GM21360 (cell line): ENCODE measurements at regions not wholly inside any gene's neighbourhood (a gene's known extent, or its start where the extent isn't known, plus 50 kb on each side); places are given as distances from the start of the nearest gene placed in this dataset.
"Not testable (repeated sequence)": the region's sequence is repeated elsewhere in the genome, so short reads cannot be mapped to it uniquely, and the experiment has no call there.

Experiments used
- ATAC-seq: cut with Tn5 transposase; IDR thresholded peaks from one replicate; pipeline ENCODE4 v1.9.1; 2021; ENCODE audit warnings: mild to moderate bottlenecking, moderate library complexity; ENCODE audit not compliant: unreplicated experiment

DNA sequence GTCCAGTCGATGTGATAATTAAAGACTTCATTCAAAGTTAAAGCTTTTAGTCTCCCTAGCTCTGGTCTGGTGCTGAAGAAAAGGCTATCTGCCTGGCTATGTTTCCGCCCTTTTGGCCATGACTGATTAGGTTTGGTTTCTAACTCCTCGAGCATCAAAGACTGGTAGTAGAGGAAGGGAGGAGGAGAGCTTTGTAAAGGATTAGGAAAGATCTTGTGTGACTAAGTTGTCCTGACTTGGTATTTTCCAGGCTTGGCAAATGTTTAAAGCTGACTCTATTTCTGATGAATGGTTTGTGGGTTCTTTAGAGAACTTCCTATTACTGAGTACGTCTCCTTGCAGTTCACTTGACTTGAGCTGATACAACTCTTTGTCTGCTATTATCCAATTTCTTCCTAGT, 312.9 kb downstream of the GJA1 start:
- no peak for ATAC-seq

DNA sequence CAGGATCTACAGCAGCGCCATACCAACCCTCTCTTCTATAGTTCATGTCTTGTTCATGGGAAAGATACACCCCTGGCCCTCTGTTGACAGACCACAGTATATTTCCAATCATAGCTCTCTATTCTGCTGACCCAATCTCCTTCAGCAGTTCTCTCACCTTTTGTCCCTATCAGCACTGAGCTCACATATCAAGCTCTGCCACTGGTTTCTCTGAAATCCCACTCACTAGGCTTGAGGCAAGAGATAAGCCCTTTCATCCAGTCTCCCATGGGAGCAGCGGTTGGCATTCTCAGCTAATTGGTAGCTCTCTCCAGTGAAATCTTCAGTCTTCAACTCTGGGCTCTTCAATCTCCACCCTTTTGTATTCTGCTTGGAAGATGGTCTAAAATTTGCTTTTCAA, 313.4 kb downstream of the GJA1 start:
- no peak for ATAC-seq

DNA sequence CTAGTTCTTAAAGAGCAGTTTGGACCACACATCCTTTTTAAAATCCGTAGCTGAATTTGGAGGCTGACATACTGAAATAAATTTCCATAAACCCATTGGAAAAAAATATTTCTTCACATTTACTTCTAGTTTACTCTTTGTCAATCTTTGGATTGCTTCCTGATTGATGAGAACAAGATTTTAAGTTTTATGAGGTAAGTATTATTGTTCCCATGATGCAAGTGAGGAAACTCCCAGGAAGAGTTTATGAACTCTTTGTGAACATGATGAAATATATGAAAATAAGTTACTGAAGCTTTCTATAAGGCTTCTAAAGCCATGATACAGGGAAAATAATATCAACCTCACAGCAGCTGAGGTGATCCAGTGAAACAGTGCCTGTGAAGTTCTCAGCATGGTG, 320.0 kb downstream of the GJA1 start:
- no peak for ATAC-seq

GRCh38 chr6:121756666-121757065, 321.2 kb downstream of the GJA1 start:
- no peak for ATAC-seq

DNA sequence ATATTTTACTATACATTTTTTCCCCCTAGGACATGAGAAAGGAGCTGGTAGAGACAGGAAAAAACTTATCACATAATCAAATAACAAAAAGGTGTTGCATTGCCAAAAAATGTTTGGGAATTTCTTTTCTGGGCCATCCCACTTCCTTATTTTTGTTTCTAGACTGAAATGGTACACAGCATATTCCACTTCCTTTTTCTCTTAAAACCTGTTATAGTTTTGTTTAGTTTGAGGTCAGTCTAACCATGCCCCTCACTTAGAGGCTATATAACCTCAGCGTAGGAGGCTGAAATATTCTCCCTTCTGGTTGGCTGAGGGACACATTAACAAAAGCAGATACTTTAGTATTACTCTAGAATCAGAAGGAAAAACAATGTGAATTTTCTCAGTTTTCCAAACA, 323.9 kb downstream of the GJA1 start:
- peak; percentile 54 for ATAC-seq

DNA sequence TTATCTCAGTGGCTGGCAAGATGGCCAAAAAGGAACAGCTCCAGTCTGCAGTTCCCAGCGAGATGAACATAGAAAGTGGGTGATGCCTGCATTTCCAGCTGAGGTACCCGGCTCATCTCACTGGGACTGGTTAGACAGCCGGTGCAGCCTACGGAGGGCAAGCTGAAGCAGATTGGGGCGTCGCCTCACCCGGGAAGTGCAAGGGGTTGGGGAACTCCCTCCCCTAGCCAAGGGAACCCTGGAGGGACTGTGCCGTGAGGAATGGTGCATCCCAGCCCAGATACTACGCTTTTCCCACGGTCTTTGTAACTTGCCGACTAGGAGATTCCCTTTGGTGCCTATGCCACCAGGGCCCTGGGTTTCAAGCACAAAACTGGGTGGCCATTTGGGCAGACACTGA, 324.7 kb downstream of the GJA1 start:
- ATAC-seq: no peak

DNA sequence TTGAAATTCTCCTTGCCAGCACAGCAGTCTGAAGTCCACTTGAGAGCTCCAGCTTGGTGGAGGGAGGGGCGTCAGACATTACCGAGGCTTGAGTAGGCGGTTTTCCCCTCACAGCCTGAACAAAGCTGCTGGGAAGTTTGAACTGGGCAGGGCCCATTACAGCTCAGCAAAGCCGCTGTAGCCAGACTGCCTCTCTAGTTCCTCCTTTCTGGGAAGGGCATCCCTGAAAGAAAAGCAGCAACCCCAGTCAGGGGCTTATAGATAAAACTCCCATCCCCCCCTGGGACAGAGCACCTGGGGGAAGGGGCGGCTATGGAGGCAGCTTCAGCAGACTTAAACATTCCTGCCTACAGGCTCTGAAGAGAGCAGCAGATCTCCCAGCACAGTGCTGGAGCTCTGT, 325.3 kb downstream of the GJA1 start:
- no peak for ATAC-seq

- peak; percentile 85 for ATAC-seq
Observed at GRCh38 chr6:121764493-121764892, 329.0 kb downstream of the GJA1 start.

DNA sequence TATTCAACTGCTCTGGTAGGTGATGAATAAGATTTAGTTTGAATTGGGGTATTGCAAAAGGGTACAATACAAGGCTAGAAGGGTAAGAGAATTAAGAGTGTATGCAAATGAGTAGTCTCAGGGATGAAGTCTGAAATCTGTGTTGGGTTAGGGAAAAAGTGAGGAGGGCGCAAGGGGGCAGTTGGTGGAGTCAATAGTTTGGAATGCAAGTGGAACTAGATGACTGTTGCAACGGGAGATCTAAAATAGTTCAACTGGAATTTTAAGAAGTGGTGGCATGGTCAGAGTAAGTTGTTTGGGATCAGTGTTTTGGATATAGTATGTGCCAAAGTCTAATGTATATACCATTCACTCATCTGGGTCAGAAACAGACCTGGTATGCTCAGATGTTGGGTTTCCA, 329.6 kb downstream of the GJA1 start:
- ATAC-seq: no peak

DNA sequence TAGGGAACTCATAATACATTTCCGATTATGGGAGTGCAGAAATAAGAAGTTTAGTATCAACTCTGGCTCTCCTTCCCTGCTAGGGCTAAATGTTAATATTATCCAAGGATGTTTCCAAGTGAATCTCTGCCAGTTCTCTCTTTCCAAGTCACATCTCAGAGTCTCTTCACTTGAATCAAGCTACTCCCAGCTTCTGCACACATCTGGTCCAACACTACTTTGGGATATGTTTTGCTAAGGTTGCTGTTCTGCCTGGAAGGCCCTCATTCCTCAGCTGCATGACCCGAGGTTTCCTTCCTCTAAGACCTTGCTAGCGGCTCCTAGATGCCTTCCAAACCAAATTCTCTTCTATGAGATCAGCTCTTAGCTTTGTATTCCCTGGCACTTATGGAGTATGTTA, 331.8 kb downstream of the GJA1 start:
- ATAC-seq: no peak

DNA sequence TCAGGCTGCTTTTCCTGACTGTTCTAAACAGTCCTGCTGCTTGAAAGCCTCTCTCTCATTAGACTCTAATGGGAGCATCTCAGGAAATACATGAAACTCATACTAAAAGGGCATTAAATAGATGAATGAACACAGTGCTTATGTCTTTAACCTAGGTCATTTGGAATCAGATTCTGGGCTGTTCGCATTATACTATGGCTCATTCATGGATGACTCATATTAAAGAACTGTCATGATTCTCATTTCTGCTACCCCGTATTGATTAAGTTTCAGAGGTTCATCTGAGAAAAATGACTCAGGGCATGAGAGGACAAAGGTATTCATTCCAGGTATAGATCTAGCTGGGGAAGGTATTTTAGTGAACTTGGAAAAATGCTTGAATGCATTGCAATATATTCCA, 335.5 kb downstream of the GJA1 start:
- ATAC-seq: peak; percentile 47

GRCh38 chr6:121771937-121772720, 336.7 kb downstream of the GJA1 start:
- no peak for ATAC-seq

GRCh38 chr6:121776054-121776453, 340.6 kb downstream of the GJA1 start:
- ATAC-seq: no peak

GRCh38 chr6:121780325-121781321, 345.2 kb downstream of the GJA1 start:
- ATAC-seq: no peak

DNA sequence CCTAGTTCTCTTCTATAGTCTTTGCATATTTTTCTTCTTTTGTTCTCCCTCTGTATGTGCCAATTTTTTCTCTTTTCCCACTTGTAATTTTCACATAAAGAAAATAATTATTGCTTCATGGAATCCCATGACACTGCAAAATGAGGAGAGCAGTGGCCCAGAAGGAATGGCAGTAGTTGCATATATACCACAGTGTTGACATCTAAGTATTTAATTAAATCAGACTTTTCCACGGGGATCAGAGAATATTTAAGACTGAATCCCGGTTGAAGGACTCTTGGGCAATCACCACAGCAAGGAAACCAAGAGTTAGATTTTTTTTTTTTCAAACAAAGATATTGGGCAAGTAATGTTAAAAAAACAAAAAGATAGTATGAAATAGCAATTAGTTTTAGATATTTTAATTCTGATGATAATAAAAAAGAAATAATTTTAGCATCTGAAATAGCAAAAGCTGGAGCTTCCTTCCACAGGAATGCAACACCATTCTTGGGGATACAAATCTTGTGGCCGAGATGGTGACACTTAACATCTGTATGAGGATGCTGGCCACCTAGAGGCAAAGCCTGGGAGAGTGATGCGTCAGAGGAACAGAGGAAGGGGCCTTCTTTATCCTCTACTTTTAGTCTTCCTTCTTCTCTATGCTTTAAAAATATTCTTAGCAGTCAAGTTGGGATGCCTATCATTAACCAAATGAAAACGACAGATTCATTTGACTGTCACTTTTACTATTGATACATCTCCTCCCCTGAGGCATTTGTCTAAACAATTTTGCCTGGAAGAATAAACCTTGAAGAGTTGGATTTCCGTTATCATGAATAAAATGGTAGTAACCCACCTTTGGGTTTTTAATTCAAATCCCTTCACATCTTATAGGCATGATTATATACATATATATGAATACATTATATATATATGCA, 356.2 kb downstream of the GJA1 start:
- ATAC-seq: no peak

DNA sequence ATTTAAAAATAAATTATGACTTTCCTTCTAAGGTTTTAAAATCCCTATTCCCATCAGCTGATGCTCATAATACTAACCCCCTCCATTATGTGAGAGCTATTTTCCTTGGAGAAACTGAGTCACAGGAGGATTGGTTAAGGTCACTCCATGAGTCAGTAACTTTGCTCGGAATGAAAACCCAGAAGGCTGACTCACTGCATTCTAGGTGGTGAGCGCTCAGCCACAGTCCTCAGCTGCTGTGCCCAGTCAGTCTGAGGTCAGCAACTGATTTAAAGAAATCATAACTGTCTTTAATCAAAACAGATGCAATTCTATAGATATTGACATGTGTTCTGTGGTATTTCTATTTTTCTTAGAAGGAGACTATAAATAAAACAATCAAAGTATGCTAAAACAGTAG, 359.2 kb downstream of the GJA1 start:
- no peak for ATAC-seq

GRCh38 chr6:121797598-121797997, 362.2 kb downstream of the GJA1 start:
- ATAC-seq: not testable (repeated sequence)

GRCh38 chr6:121798126-121798525, 362.7 kb downstream of the GJA1 start:
- ATAC-seq: not testable (repeated sequence)

DNA sequence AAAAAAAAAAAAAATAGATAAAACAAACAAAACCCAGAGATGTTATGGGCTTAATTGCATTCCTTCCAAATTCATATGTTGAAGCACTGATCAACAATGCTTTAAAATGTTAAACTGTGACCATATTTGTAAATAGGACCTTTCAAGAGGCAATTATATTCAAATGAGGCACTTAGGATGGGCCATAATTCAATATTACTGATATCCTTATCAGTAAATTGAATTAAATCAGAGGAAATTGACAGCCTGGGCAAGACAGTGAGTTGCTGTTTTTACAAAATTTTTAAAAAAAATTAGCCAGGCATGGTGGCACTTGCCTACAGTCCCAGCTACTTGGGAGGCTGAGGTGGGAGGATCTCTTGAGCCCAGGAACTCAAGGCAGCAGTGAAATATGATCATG, 364.1 kb downstream of the GJA1 start:
- ATAC-seq: no peak

GRCh38 chr6:121800047-121800446, 364.6 kb downstream of the GJA1 start:
- no peak for ATAC-seq

- no peak for ATAC-seq
Observed at GRCh38 chr6:121806116-121806515, 370.7 kb downstream of the GJA1 start.
